ENCODE measurements at regions not wholly inside any gene's neighbourhood (a gene's known extent, or its start where the extent isn't known, plus 50 kb on each side); places are given as distances from the start of the nearest gene placed in this dataset.

DNA sequence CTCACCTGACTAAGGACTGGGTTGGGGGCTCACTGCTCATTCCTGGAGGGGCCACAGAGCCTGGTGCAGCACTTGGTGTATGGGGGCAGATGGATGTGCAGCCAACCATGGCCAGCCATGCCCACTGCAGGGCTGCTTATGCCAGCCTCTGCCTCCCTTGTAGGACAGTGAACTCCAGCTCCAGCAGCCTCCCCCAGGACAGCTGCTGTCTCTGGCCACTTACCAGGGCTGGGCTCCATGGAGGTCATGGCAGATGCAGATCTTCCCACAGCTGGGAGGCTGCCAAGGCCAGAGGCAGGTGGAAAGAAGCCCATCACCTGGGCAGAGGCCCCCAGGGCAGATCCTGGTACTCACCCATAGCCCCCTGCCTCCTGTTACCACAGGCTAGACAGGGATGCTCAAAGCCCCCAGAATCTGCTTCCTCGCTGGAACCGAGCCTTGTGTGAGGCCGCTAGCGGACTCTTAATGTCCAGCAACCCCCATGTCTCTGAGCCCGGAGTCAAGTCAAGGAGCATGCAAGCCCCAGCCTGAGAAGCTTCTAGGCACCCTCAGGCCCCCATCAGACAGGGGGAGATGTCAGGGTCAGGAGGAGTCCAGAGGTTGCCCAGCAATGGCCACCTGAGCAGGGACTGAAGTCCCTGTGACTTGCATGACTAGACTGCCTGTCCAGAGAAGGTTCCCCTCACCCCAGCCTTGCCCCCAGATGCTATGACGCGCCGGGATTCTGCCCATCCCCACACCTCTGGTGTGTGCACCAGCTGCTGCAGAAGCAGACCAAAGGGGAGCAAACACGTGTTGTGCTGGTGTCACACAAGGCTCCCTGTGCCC is 123.6 kb downstream of the TWIST2 start:
- TF ChIP-seq BHLHE40 (IDR thresholded peaks at IDR 0.05; ENCODE audit: borderline replicate concordance): no peak
- TF ChIP-seq, protein P1, sequence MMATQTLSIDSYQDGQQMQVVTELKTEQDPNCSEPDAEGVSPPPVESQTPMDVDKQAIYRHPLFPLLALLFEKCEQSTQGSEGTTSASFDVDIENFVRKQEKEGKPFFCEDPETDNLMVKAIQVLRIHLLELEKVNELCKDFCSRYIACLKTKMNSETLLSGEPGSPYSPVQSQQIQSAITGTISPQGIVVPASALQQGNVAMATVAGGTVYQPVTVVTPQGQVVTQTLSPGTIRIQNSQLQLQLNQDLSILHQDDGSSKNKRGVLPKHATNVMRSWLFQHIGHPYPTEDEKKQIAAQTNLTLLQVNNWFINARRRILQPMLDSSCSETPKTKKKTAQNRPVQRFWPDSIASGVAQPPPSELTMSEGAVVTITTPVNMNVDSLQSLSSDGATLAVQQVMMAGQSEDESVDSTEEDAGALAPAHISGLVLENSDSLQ (IDR thresholded peaks at IDR 0.05): no peak

All from HEK293T (cell line).